D341Med (cell line): ENCODE measurements at regions not wholly inside any gene's neighbourhood (a gene's known extent, or its start where the extent isn't known, plus 50 kb on each side); places are given as distances from the start of the nearest gene placed in this dataset.

Experiments
- DNase-seq: peaks from one replicate; pipeline ENCODE4 v3.0.0; 2012; ENCODE audit warnings: low spot score

- DNase-seq: no peak
These were observed 259.8 kb upstream of the IRX4 start for GRCh38 chr5:2142456-2142954.

- DNase-seq: no peak
These were observed 258.7 kb upstream of the IRX4 start for GRCh38 chr5:2141254-2142000.

GRCh38 chr5:2140501-2141175 lies 257.9 kb upstream of the IRX4 start:
- DNase-seq: no peak

GRCh38 chr5:2139478-2139877 lies 256.8 kb upstream of the IRX4 start:
- DNase-seq: no peak

- DNase-seq: no peak
These were observed 256.2 kb upstream of the IRX4 start for GRCh38 chr5:2138896-2139295.

- no peak for DNase-seq
These were observed 254.8 kb upstream of the IRX4 start for GRCh38 chr5:2137444-2138050.

GRCh38 chr5:2136728-2137333 lies 254.1 kb upstream of the IRX4 start:
- DNase-seq: no peak

GRCh38 chr5:2135833-2136232 lies 253.1 kb upstream of the IRX4 start:
- no peak for DNase-seq

- DNase-seq: no peak
These were observed 252.6 kb upstream of the IRX4 start for GRCh38 chr5:2135354-2135753.

GRCh38 chr5:2134543-2135292 lies 252.0 kb upstream of the IRX4 start:
- no peak for DNase-seq

GRCh38 chr5:2133936-2134335 lies 251.2 kb upstream of the IRX4 start:
- no peak for DNase-seq

GRCh38 chr5:2133080-2133479 lies 250.4 kb upstream of the IRX4 start:
- DNase-seq: no peak

- DNase-seq: no peak
These were observed 249.7 kb upstream of the IRX4 start for GRCh38 chr5:2132497-2132847.

GRCh38 chr5:2131826-2132496 lies 249.2 kb upstream of the IRX4 start:
- no peak for DNase-seq

- no peak for DNase-seq
These were observed 248.5 kb upstream of the IRX4 start for GRCh38 chr5:2131196-2131595.

- peak; percentile 5 for DNase-seq
These were observed 247.6 kb upstream of the IRX4 start for GRCh38 chr5:2130361-2130760.

- DNase-seq: no peak
These were observed 247.0 kb upstream of the IRX4 start for GRCh38 chr5:2129568-2130272.

GRCh38 chr5:2128686-2129355 lies 246.1 kb upstream of the IRX4 start:
- DNase-seq: no peak

GRCh38 chr5:2126512-2126911 lies 243.8 kb upstream of the IRX4 start:
- DNase-seq: no peak

GRCh38 chr5:2125901-2126265 lies 243.2 kb upstream of the IRX4 start:
- no peak for DNase-seq
